ENCODE measurements at regions not wholly inside any gene's neighbourhood (a gene's known extent, or its start where the extent isn't known, plus 50 kb on each side); places are given as distances from the start of the nearest gene placed in this dataset.

- 63 to 72% methylated on average over 3 of the region's 3 CpGs for WGBS, 2 donors
- H3K27ac ChIP-seq: no peak overlapping the region
- H3K9me3 ChIP-seq: no peaks in the 10 kb centered on the region
- H3K4me3 ChIP-seq: no peak overlapping the region
- H3K4me1 ChIP-seq: no peaks in the 10 kb centered on the region
- TF ChIP-seq POLR2A (IDR thresholded peaks at IDR 0.05) (no peak), CTCF (IDR thresholded peaks at IDR 0.05) (no peak)
- no peak for DNase-seq
- H3K27me3 ChIP-seq: no peaks in the 10 kb centered on the region
- intact Hi-C loops (cut with DNase I): no loop called here
- no peaks in the 10 kb centered on the region for H3K36me3 ChIP-seq
These were observed 386.5 kb upstream of the SEMA3D start for GRCh38 chr7:85573346-85573745.

GRCh38 chr7:85570898-85571297, 384.0 kb upstream of the SEMA3D start:
- Histone ChIP-seq H3K4me1 (no peaks in the 10 kb centered on the region), H3K27me3 (no peaks in the 10 kb centered on the region), H3K27ac (no peak overlapping the region), H3K4me3 (no peak overlapping the region), H3K36me3 (no peaks in the 10 kb centered on the region), H3K9me3 (no peaks in the 10 kb centered on the region)
- 67 to 76% methylated on average over 1 of the region's 1 CpG for WGBS, 2 donors
- no peak for DNase-seq
- intact Hi-C loops (cut with DNase I): no loop called here
- TF ChIP-seq POLR2A (IDR thresholded peaks at IDR 0.05) (no peak), CTCF (IDR thresholded peaks at IDR 0.05) (no peak)

GRCh38 chr7:85567983-85568382, 381.1 kb upstream of the SEMA3D start:
- no peaks in the 10 kb centered on the region for H3K9me3 ChIP-seq
- intact Hi-C loops (cut with DNase I): no loop called here
- H3K27me3 ChIP-seq: no peaks in the 10 kb centered on the region
- no peaks in the 10 kb centered on the region for H3K36me3 ChIP-seq
- no peaks in the 10 kb centered on the region for H3K4me1 ChIP-seq
- no peak for TF ChIP-seq POLR2A (IDR thresholded peaks at IDR 0.05)
- no peak for TF ChIP-seq CTCF (IDR thresholded peaks at IDR 0.05)
- no peak for DNase-seq
- no peak overlapping the region for H3K4me3 ChIP-seq
- no peak overlapping the region for H3K27ac ChIP-seq

GRCh38 chr7:85566095-85566794, 379.4 kb upstream of the SEMA3D start:
- Histone ChIP-seq H3K27ac (no peak overlapping the region), H3K36me3 (no peaks in the 10 kb centered on the region), H3K4me3 (no peak overlapping the region), H3K9me3 (no peaks in the 10 kb centered on the region), H3K4me1 (no peaks in the 10 kb centered on the region), H3K27me3 (no peaks in the 10 kb centered on the region)
- 93 to 97% methylated on average over 12 to 14 of the region's 14 CpGs for WGBS, 2 donors
- TF ChIP-seq CTCF (IDR thresholded peaks at IDR 0.05) (no peak), POLR2A (IDR thresholded peaks at IDR 0.05) (no peak)
- no peak for DNase-seq
- intact Hi-C loops (cut with DNase I): no loop called here

- Histone ChIP-seq H3K4me3 (no peak overlapping the region), H3K27ac (no peak overlapping the region), H3K9me3 (no peaks in the 10 kb centered on the region), H3K36me3 (no peaks in the 10 kb centered on the region), H3K4me1 (no peaks in the 10 kb centered on the region), H3K27me3 (no peaks in the 10 kb centered on the region)
- no peak for TF ChIP-seq POLR2A (IDR thresholded peaks at IDR 0.05)
- no peak for TF ChIP-seq CTCF (IDR thresholded peaks at IDR 0.05)
- intact Hi-C loops (cut with DNase I): no loop called here
- no peak for DNase-seq
These were observed 378.4 kb upstream of the SEMA3D start for GRCh38 chr7:85565276-85565675.

Measured in esophagus squamous epithelium (tissue), 5 donors.